GM18517 (cell line): ENCODE measurements at regions not wholly inside any gene's neighbourhood (a gene's known extent, or its start where the extent isn't known, plus 50 kb on each side); places are given as distances from the start of the nearest gene placed in this dataset.

Experiments
- ATAC-seq: cut with Tn5 transposase; IDR thresholded peaks from one replicate; pipeline ENCODE4 v1.9.1; 2021; ENCODE audit warnings: mild to moderate bottlenecking, moderate library complexity; ENCODE audit not compliant: unreplicated experiment

DNA sequence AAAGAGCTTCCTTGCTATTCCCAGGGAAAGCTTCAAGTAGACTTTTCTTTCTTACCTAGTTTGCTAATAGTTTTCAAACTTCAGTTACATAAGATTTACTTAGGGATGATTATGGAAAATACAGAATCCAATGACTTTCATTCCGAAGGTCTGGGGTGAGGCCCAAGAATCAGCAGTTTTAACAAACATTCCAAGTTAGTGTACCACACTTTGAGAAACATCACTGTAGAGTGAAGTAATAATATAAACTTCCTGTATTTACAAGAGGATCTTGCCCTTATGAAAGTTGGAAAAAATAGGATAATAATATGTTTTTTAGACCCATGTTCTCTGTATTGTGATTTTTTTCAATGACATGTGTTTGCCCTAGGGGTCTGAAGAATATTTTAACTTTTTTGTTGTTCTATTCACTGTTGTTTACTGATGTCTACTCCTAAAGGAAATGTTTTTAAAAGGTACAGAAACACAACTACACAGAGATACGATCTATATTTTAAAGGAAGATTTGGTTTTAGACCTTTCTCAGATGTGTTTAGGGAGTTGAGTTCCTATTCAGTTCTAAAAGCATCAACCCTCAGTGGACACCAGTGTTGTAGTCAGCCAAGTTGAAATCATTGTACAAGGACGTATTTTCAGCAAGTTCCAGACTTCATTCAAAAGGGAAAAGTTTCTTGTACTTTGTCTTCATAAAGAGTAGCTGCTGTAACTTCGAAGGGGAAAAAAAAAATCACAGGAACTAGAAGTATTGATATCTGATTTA is 295.8 kb upstream of the SLC7A11 start:
- no peak for ATAC-seq

DNA sequence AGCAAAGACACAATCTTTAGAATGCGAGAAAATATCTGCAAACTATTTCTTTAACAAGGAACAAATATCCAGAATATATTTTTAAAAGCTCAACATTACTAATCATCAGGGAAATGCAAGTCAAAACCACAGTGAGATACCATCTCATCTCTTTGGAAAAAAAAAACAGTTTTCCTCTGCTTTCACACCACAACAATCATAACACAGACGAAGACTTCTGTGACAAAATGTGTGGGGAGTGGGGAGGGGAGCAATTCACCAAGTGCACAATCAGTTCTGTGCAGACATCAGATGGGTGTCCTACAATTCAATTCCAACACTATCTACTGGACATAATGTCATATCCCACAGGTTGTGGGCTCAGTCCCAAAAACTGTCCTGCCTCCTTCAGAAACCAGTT is 293.2 kb upstream of the SLC7A11 start:
- ATAC-seq, result no peak

DNA sequence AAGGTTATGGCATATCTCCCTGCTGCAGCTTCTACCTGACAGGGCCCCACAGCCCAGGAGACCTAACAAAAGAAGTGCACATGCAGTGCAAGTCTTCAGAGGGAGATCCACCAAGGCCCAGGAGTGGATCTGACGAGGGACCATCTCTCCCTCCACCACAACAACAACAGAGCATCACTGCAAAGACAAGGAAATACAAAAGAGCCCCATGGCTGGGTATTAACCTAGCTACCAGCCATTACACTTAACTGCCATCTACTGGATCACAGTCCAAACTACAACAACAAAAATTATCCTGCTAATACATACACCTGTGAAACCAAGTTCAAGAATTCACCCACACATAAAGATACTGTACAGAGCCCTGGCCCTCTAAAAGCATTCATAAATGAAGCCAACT is 280.2 kb upstream of the SLC7A11 start:
- peak; percentile 60 for ATAC-seq

GRCh38 chr4:138521809-138522208 is 279.7 kb upstream of the SLC7A11 start:
- no peak for ATAC-seq

GRCh38 chr4:138519436-138519835 is 277.3 kb upstream of the SLC7A11 start:
- no peak for ATAC-seq

GRCh38 chr4:138513535-138513934 is 271.4 kb upstream of the SLC7A11 start:
- ATAC-seq, result no peak

GRCh38 chr4:138512756-138513155 is 270.6 kb upstream of the SLC7A11 start:
- no peak for ATAC-seq

GRCh38 chr4:138510053-138510452 is 267.9 kb upstream of the SLC7A11 start:
- ATAC-seq, result no peak

- ATAC-seq, result no peak
These were observed 267.2 kb upstream of the SLC7A11 start for GRCh38 chr4:138509346-138509745.

GRCh38 chr4:138507522-138507921 is 265.4 kb upstream of the SLC7A11 start:
- ATAC-seq, result no peak

- no peak for ATAC-seq
These were observed 259.5 kb upstream of the SLC7A11 start for GRCh38 chr4:138501614-138502013.

GRCh38 chr4:138500869-138501268 is 258.7 kb upstream of the SLC7A11 start:
- ATAC-seq, result no peak

GRCh38 chr4:138499627-138500026 is 257.5 kb upstream of the SLC7A11 start:
- no peak for ATAC-seq

GRCh38 chr4:138494931-138495330 is 252.8 kb upstream of the SLC7A11 start:
- ATAC-seq, result no peak

DNA sequence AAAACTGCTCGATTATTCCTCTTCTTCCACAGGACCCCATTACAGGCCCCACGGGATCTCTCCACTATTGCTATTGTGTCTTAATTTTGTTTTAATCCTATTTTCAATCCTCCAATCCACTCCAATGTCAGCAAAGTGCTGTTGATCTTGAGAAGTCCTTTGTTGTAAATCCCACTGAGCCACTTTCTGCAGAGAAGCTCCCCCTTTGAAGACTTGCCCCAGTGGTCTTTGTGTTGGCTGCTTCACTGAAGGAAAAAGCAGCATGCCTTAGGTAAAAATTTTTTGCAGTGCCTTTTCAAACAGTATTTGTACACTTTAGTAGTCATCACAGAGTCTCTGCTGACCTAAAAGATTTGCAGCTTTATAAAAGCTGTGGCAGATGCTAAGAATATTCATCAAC is 252.0 kb upstream of the SLC7A11 start:
- ATAC-seq, result no peak

DNA sequence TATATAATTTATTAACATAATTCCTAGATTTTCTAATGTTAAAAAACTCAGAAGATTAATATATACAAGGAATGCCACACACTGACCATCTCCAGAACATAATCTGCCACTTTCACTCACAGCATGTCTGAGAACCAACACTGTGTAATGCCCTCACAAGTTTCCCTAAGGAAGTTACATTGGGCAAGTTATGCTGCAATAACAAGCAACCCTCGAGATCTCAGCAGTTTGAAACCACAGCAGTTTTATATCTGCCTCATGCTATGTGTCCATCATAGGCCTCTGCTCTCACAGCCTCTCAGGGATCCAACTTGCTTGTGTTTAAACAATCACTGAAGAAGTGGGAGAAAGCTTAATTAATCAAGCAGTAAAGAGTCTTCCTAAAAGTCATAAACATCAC is 250.0 kb upstream of the SLC7A11 start:
- ATAC-seq, result no peak

- ATAC-seq, result no peak
These were observed 246.4 kb upstream of the SLC7A11 start for GRCh38 chr4:138488533-138488932.

DNA sequence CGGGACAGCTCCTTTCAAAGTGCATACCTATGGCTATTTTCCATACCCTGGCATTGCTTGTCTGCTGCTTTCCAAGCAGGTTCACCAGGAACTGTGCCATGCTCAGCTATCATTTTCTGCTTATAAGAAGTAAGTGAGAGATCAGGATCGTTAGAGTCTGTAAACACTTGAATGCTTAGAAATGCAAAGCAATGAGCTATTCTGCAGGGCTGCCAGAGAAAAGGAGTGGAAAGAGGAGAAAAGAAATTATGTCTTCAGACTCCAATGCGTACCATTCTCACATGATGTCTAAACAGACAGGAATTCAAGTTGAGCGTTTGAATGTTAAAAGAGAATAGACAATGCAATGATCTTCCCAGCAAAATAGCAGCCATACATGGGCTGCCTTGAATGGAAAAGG is 245.5 kb upstream of the SLC7A11 start:
- ATAC-seq, result no peak

GRCh38 chr4:138487230-138487629 is 245.1 kb upstream of the SLC7A11 start:
- no peak for ATAC-seq

DNA sequence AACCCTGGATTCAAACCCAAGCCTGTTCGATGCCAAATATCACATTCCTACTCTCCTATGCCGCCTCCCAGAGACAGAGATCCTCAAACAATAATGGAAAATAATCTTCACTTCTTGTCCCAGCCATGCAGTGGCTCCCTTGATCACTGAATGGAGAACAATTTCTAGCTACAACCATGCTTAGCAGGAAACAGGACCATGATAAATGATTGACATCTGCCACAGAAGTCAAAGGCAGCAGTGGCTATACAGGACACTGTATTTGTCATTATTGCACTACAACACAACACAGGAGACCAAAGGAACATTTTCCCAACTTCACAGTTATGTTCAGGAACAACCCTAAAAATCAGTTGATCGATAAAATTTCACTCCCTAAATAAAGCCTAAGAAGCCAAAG is 243.3 kb upstream of the SLC7A11 start:
- ATAC-seq, result no peak

DNA sequence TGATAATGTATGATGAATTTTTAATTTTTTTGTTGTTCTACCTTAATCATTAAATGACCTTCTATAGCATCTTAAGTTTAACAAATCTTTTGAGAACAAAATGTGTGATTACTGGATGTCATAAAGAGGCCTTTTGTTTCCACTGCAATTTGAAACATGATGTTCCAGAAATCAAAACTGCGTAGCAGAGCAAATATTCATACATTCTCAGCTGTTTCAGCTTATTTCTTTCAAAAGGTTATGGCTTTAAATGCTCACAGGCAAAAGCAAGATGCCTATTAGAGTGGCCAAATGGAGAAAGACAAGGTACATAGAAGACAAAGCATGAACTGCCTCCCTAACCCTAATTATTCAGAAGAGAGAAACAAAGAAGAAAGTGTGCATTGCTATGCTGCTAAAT is 233.0 kb upstream of the SLC7A11 start:
- no peak for ATAC-seq

GRCh38 chr4:138473339-138473738 is 231.2 kb upstream of the SLC7A11 start:
- no peak for ATAC-seq
